Activated T-helper 1 cell treated with anti-CD3 and anti-CD28 coated beads, Interleukin-12 subunit alpha, Interleukin-12 subunit beta, Interleukin-2, Interleukin-4 antibody, amounts not matched to agents 30 ng/mL and 10 ng/mL and 1 ng/mL, durations not matched to agents 14 hours and 24 hours and 36 hours (primary cell): ENCODE measurements at regions not wholly inside any gene's neighbourhood (a gene's known extent, or its start where the extent isn't known, plus 50 kb on each side); places are given as distances from the start of the nearest gene placed in this dataset.
"Not testable (repeated sequence)": the region's sequence is repeated elsewhere in the genome, so short reads cannot be mapped to it uniquely, and the experiment has no call there.

Source experiments
- DNase-seq: peaks from one replicate; pipeline ENCODE4 v3.0.0; 2021; ENCODE audit warnings: low spot score
- H3K27ac Mint-ChIP-seq: one replicate; pipeline ENCODE4 v1.8.0; 2021; ENCODE audit warnings: mild to moderate bottlenecking, mixed read lengths
- H3K27me3 Mint-ChIP-seq: one replicate; pipeline ENCODE4 v1.8.0; 2022; ENCODE audit warnings: mild to moderate bottlenecking, moderate library complexity, mixed read lengths; ENCODE audit not compliant: insufficient read depth
- H3K36me3 Mint-ChIP-seq: one replicate; pipeline ENCODE4 v1.8.0; 2021; ENCODE audit warnings: low read depth, mixed read lengths
- H3K4me1 Mint-ChIP-seq: one replicate; pipeline ENCODE4 v1.8.0; 2021; ENCODE audit warnings: low read depth, mixed read lengths
- H3K4me3 Mint-ChIP-seq: one replicate; pipeline ENCODE4 v1.8.0; 2021; ENCODE audit warnings: mild to moderate bottlenecking, moderate library complexity, mixed read lengths
- H3K9me3 Mint-ChIP-seq: one replicate; pipeline ENCODE4 v1.8.0; 2021; ENCODE audit warnings: mixed read lengths
- intact Hi-C: fragments of 100-400 bp; cut with micrococcal nuclease; formaldehyde crosslinking; loops from one replicate; pipeline ENCODE4 v1.15.1; 2024

GRCh38 chr5:39633057-39633456, 208.3 kb upstream of the DAB2 start:
- Mint-ChIP-seq H3K36me3 (no peaks in the 10 kb centered on the region), H3K4me3 (no peak overlapping the region), H3K4me1 (no peaks in the 10 kb centered on the region), H3K9me3 (no peaks in the 10 kb centered on the region), H3K27me3 (peaks cover 14% of the 10 kb centered on the region), H3K27ac (no peak overlapping the region)
- intact Hi-C loops, result no loop called here
- DNase-seq, result no peak

DNA sequence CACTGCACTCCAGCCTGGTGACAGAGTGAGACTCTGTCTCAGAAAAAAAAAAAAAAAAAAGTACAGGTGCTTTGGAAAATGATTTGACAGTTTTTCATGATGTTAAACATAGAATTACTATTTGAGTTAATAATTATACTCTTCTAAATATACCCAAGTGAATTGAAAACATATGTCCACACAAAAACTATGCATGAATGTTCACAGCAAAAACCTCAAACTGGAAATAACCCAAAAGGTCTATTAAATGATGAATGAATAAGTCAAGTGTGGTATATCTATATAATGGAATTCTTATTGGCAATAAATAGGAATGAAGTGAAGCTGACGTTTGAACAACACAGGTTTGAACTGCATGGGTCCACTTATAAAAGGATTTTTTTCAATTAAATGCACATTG, 207.2 kb upstream of the DAB2 start:
- Mint-ChIP-seq H3K36me3 (no peaks in the 10 kb centered on the region), H3K9me3 (no peaks in the 10 kb centered on the region), H3K4me1 (no peaks in the 10 kb centered on the region), H3K27ac (no peak overlapping the region), H3K4me3 (no peak overlapping the region), H3K27me3 (peaks cover 13% of the 10 kb centered on the region)
- intact Hi-C loops, result no loop called here
- DNase-seq, result no peak

- no peaks in the 10 kb centered on the region for H3K9me3 Mint-ChIP-seq
- no peaks in the 10 kb centered on the region for H3K36me3 Mint-ChIP-seq
- H3K27me3 Mint-ChIP-seq, result peaks cover 15% of the 10 kb centered on the region
- H3K4me3 Mint-ChIP-seq, result no peak overlapping the region
- H3K27ac Mint-ChIP-seq, result no peak overlapping the region
- intact Hi-C loops, result no loop called here
- H3K4me1 Mint-ChIP-seq, result no peaks in the 10 kb centered on the region
- DNase-seq, result no peak
Measured at GRCh38 chr5:39629946-39630345, 205.2 kb upstream of the DAB2 start.

- Mint-ChIP-seq H3K27me3 (peaks cover 17% of the 10 kb centered on the region), H3K4me3 (no peak overlapping the region), H3K4me1 (no peaks in the 10 kb centered on the region), H3K9me3 (no peaks in the 10 kb centered on the region), H3K27ac (no peak overlapping the region), H3K36me3 (no peaks in the 10 kb centered on the region)
- DNase-seq, result no peak
- intact Hi-C loops, result no loop called here
Measured at GRCh38 chr5:39628348-39628747, 203.6 kb upstream of the DAB2 start.

DNA sequence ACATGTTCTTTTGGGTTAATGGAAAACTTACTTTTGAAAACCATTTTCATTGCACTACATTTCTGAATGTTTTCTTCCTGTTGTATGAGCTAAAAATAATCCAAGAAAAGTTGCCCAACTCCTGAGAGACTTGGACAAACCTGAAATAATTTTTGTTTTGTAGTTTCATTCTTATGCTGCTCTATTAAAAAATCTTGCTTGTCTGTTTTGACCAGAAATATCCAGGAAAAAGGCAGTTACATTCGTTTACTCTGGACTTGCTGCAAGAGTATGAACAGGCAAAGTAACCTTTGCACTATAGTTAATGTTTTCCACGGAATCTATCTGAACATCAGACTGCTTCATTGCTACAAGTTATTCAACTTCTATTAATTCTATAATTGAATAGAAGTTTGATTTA, 200.1 kb upstream of the DAB2 start:
- intact Hi-C loops, result no loop called here
- no peaks in the 10 kb centered on the region for H3K9me3 Mint-ChIP-seq
- H3K4me1 Mint-ChIP-seq, result no peaks in the 10 kb centered on the region
- no peaks in the 10 kb centered on the region for H3K36me3 Mint-ChIP-seq
- no peak for DNase-seq
- no peak overlapping the region for H3K4me3 Mint-ChIP-seq
- H3K27me3 Mint-ChIP-seq, result peaks cover 7% of the 10 kb centered on the region
- no peak overlapping the region for H3K27ac Mint-ChIP-seq

DNA sequence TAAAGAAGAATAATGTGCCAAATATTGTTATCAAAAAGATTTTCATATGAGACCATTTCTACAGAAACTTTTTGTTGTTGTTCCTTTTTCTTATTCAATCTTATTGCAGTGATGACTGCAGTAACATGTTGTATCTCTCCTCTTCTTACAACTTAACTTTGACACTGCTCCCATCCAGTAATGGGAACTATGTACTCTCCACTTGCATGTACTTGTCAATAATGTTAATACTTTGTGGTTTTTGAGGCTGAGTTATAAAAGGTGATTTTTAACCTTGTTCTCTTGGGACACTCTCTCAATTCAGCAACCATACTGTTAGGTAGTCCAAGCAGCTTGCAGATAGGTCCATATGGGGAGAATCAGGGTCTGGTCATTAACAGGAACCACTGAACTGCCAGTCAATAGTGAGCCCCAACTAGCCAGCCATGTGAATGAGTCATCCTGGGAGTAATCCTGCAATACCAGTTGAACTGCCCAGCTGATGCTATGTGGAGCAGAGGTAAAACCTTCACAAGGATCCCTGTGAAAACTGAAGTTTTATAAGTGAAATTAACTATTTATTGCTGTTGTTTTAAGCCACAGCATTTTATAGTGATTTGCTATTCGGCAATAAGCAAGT, 199.6 kb upstream of the DAB2 start:
- Mint-ChIP-seq H3K27me3 (peaks cover 7% of the 10 kb centered on the region), H3K9me3 (no peaks in the 10 kb centered on the region), H3K4me3 (no peak overlapping the region), H3K4me1 (no peaks in the 10 kb centered on the region), H3K36me3 (no peaks in the 10 kb centered on the region), H3K27ac (no peak overlapping the region)
- intact Hi-C loops, result no loop called here
- DNase-seq, result no peak

GRCh38 chr5:39623291-39623865, 198.6 kb upstream of the DAB2 start:
- Mint-ChIP-seq H3K27me3 (peaks cover 7% of the 10 kb centered on the region), H3K36me3 (no peaks in the 10 kb centered on the region), H3K27ac (no peak overlapping the region), H3K4me3 (no peak overlapping the region), H3K4me1 (no peaks in the 10 kb centered on the region), H3K9me3 (no peaks in the 10 kb centered on the region)
- DNase-seq, result no peak
- intact Hi-C loops, result no loop called here

GRCh38 chr5:39622281-39622680, 197.5 kb upstream of the DAB2 start:
- Mint-ChIP-seq H3K9me3 (no peaks in the 10 kb centered on the region), H3K4me1 (no peaks in the 10 kb centered on the region), H3K27ac (no peak overlapping the region), H3K27me3 (peaks cover 7% of the 10 kb centered on the region), H3K36me3 (no peaks in the 10 kb centered on the region), H3K4me3 (no peak overlapping the region)
- no peak for DNase-seq
- intact Hi-C loops, result no loop called here

DNA sequence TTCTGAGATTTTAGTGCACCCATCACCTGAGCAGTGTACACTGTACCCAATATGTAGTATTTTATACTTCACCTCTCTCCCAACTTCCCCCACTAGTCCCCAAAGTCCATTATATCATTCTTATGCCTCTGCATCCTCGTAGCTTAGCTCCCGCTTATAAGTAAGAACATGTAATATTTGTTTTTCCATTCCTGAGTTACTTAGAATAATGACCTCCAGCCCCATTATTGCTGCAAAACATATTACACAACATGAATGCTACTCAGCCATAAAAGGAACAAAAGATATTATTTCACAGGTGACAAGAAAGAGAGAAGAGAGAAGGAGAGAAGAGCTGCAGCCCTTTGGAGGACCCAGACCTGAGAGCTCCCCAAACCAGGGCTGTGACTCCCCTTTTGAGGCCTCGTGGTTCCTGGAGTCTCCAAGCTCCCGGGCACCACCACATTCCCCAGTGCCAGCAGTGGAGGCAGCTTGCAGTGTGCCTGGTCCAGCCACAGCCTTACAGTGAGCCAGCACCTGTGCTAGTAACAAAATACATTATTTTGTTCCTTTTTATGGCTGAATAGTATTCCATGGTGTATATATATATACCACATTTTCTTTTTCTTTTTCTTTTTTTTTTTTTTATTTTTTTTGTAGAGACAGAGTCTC, 194.5 kb upstream of the DAB2 start:
- Mint-ChIP-seq H3K27ac (no peak overlapping the region), H3K9me3 (no peaks in the 10 kb centered on the region), H3K4me3 (no peak overlapping the region), H3K4me1 (no peaks in the 10 kb centered on the region), H3K27me3 (peaks cover under 1% of the 10 kb centered on the region), H3K36me3 (no peaks in the 10 kb centered on the region)
- no peak for DNase-seq
- intact Hi-C loops, result no loop called here

GRCh38 chr5:39618391-39618790, 193.6 kb upstream of the DAB2 start:
- H3K9me3 Mint-ChIP-seq, result no peaks in the 10 kb centered on the region
- H3K4me1 Mint-ChIP-seq, result no peaks in the 10 kb centered on the region
- intact Hi-C loops, result no loop called here
- DNase-seq, result no peak
- H3K27me3 Mint-ChIP-seq, result no peaks in the 10 kb centered on the region
- H3K27ac Mint-ChIP-seq, result no peak overlapping the region
- no peaks in the 10 kb centered on the region for H3K36me3 Mint-ChIP-seq
- no peak overlapping the region for H3K4me3 Mint-ChIP-seq

- H3K36me3 Mint-ChIP-seq, result no peaks in the 10 kb centered on the region
- no peak overlapping the region for H3K27ac Mint-ChIP-seq
- H3K4me1 Mint-ChIP-seq, result no peaks in the 10 kb centered on the region
Measured at GRCh38 chr5:39616131-39616530, 191.4 kb upstream of the DAB2 start.

DNA sequence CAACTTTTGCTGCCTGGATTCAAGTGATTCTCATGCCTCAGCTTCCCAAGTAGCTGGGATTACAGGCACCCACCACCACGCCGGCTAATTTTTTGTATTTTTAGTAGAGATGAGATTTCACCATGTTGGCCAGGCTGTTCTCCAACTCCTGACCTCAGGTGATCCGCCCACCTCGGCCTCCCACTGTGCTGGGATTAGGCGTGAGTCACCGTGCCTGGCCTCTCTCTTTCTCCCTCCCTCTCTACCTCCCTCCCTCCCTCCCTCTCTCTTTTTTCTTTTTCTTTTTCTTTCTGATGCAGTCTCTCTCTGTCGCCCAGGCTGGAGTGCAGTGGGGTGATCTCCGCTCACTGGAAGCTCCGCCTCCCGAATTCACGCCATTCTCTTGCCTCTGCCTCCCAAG, 186.3 kb upstream of the DAB2 start:
- H3K9me3 Mint-ChIP-seq, H3K4me1 Mint-ChIP-seq, H3K36me3 Mint-ChIP-seq, intact Hi-C loops, H3K27ac Mint-ChIP-seq, DNase-seq, H3K4me3 Mint-ChIP-seq, H3K27me3 Mint-ChIP-seq: not testable (repeated sequence)

More at GRCh38 chr5:39616131-39616530, 191.4 kb upstream of the DAB2 start:
- DNase-seq, result no peak
- H3K27me3 Mint-ChIP-seq, result no peaks in the 10 kb centered on the region
- intact Hi-C loops, result no loop called here
- H3K4me3 Mint-ChIP-seq, result no peak overlapping the region
- H3K9me3 Mint-ChIP-seq, result no peaks in the 10 kb centered on the region

DNA sequence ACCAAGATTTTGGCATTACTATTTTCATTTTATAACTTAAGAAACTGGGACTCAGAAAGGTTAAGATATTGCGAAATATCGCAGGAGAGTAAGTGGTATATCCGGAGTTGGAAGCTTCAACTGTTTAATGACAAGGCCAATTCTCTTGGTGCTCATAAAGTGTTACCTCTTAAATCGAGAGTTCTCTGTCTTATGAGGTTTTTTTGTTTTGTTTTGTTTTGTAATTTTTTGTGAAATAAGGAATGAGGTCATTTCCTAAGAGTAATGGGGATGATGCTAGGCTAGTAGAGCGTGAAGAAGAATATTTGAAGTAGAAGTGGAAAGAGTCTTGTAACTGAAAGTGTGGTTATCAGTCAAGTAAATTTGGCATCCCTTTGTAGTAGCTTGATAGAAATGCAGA, 183.2 kb upstream of the DAB2 start:
- H3K9me3 Mint-ChIP-seq, result no peaks in the 10 kb centered on the region
- no peaks in the 10 kb centered on the region for H3K36me3 Mint-ChIP-seq
- H3K27me3 Mint-ChIP-seq, result peaks cover 9% of the 10 kb centered on the region
- no peak overlapping the region for H3K4me3 Mint-ChIP-seq
- no peak overlapping the region for H3K27ac Mint-ChIP-seq
- no peaks in the 10 kb centered on the region for H3K4me1 Mint-ChIP-seq
- no peak for DNase-seq
- intact Hi-C loops, result no loop called here
